ENCODE measurements at regions not wholly inside any gene's neighbourhood (a gene's known extent, or its start where the extent isn't known, plus 50 kb on each side); places are given as distances from the start of the nearest gene placed in this dataset.
"Not testable (repeated sequence)": the region's sequence is repeated elsewhere in the genome, so short reads cannot be mapped to it uniquely, and the experiment has no call there.

DNA sequence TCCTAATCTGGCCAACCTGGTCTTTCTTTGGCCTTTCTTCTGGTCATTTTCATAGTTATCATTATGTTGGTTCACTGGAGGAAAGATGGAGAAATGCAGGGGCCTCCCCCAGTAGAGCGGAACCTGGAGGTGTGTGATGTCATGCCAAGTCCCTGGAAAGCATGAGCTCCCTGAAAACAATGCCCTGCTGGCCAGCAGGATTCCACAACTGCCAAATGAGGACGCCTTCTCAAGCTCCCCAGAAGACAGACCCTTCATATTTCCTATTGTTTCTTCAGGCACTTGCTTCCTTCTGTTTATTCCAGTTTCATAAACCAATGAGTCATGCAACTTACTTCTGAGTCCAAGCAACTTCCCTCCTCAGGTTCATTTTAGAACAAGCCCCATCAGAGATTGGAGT lies 339.0 kb downstream of the GATA3 start:
- DNase-seq = no peak

- no peak for DNase-seq
Observed at GRCh38 chr10:8396675-8397074, 342.2 kb downstream of the GATA3 start.

DNA sequence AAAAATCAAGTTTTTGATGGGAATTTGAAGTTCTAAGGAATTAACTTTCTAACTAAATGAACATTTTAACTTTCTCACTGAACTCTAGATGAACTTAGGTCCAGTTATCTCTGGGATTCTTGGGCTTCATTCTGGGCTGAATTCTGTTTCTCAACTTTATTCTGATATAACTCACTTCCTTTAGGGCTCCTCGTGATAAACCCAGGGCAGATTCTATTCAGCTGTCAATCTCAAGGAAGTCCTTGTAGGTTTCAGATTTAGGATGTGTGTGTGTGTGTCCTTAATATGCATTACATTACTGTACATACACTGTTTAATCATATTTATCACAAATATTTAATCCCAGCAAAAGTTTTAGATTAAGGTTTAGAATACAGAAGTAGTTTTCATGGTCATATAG lies 344.3 kb downstream of the GATA3 start:
- DNase-seq = no peak

DNA sequence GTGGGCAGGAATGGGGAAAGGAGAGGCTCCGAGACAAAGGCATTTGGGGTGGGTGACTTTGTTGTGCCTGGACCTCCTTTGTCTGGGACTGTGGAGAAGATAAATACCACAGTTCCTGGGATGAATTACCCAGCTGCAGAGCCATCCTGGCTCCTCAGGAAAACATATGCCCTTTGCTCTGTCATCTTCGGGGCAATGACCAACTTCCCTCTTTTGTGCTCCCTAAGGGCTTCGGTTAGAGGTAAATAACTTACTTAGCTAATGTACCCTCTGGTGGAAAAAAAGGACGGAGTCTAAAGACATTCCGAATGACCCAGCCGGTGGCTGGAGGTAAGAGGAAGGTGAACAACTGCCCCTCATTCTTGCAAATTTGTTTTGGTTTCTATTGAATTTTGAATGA lies 345.7 kb downstream of the GATA3 start:
- no peak for DNase-seq

DNA sequence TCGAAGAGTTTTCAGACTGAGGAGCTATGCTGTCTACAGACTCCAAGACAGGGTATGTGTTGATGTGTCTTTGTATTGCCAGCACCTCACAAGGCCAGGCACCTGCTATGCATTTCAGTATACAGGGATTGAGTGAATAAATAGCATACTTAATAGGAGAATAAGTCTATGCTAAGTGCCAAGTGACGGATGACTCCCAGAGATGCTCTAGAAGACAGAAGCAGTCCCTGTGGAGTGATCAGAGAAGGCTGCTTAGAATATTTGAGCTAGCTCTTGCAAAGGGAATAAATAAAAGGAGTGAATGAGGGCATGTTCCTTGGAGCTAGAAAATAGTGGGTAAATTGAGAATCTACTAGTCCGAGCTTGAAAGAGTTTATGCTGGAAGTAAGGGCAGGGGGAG lies 346.4 kb downstream of the GATA3 start:
- no peak for DNase-seq

DNA sequence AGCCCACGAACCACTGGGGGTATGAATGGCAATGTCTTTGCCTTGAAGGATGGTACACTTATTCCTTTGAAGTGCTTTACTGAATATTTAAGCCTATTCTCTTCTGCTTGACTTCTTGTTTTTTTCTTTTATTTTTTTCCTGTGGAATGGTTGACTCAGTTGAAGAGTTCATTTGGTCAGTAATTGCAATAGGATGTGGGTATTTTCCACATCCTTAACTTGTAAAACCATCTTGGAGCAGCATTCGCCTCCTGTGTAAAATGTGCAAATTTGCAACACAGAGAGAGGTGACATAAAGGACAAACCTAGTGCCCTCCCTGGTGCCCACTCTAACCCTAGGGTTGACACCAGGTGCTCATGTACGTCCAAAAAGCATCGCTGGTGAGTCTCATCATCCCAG lies 347.0 kb downstream of the GATA3 start:
- DNase-seq = no peak

DNA sequence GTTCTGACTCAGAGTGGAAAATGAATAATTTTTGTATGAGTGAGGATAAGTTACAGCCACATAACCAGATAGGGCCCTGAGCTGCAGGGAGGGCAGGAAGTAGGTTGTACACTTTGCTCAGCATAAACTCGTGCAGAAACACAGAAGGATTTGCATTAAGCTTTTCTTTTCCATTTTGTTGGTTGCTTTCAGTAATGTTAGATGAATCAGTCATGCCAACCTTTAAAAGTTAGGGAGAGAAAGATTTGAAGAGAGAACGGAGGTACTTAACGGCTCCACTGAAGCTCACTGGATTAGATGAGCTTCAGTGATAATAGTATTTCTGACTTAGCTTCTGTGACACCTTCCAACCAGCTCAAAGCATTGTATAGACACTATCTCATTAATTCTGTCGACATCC lies 348.1 kb downstream of the GATA3 start:
- DNase-seq = no peak

GRCh38 chr10:8403711-8404371 lies 349.4 kb downstream of the GATA3 start:
- no peak for DNase-seq

- DNase-seq = peak in 1 of 2 experiments; percentile 7
Observed at GRCh38 chr10:8404721-8405120, 350.2 kb downstream of the GATA3 start.

DNA sequence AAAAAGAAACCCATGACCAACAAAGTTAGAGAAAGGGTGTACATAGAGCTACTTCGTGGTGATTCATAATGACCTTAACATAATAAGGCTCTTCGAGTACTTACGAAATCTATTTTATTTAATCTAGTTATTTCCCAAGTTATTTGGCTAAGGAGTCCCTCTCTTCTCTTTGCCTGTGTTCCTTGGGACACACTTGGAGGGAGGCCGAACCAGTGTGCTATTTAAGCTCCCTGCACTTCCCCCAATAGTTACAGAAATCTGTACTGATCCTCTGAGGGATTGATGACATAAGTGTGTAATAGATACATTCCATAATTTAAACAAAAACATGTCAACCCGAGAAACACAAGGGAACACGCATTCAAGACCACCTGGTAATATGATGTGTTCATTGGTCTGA lies 351.1 kb downstream of the GATA3 start:
- DNase-seq = no peak

- no peak for DNase-seq
Observed at GRCh38 chr10:8407501-8408021, 353.1 kb downstream of the GATA3 start.

DNA sequence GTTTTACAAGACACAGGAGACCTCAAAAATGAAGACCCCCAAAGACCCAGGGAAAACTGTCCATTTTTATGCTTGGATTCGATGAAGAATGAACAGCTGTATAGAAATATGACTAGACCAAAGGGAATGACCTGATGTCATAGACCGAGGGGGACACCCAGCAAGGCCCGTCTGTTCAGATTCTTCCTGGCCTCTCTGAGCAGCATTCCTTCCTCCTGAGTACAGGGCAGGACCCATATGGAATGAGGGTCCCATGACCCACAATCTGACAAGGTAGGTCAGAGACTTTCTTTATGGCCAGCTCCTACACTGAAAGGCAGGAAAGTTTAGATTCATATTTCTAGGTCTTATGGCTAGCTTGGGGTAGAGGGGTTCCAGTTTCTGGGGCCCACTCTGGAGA lies 356.0 kb downstream of the GATA3 start:
- DNase-seq = no peak

DNA sequence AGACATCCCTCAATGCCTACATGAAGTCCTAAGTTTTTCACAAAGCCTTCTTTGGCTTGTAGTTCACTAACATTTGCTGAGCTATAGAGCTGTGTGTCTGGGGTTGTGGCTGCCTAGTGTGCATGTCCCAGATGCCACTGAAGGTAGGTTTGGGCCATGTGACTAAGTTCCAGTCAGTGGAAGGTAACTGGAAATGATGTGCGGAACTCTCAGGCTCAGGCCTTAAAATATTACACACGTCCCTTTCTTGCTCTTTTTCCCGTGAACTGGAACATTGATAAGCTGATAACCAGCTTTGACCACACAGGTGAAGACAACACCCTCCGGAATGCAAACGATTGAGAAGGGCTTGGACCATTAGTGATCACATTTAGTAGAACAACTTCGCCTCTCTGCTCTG lies 358.1 kb downstream of the GATA3 start:
- DNase-seq = no peak

DNA sequence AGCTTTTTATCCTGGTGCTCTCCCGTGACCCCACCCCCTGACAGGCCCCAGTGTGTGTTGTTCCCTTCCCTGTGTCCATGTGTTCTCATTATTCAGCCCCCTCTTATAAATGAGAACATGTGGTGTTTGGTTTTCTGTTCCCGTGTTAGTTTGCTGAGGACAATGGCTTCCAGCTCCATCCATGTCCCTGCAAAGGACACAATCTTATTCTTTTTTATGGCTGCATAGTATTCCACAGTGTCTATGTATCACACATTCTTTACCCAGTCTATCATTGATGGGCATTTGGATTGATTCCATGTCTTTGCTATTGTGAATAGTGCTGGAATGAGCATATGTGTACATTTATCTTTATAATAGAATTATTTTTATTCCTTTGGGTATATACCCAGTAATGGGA lies 360.5 kb downstream of the GATA3 start:
- DNase-seq = not testable (repeated sequence)

DNA sequence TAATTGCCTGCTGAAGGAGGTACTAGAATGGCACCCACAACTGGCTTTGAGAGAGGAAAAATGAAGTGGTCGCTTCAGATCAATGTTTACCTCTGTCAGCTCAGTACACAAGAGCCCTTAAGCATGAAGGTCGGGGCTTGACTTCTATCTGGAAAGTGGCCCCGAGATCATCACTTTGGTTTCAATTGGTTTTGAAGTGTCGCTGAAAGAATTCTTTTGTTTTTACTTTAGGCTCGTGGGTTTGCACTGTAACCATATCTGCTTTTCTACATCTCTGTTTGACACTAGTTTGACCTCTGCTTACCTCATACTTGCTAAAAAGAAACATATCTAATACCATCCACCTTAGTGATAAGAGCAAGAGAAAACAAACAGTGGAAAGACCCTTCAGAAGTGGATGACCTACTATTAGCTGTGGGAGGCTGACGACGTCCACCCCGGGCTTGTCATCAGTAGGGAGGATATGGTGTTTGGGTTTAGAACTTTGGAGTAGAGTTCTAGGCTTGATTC lies 361.8 kb downstream of the GATA3 start:
- DNase-seq = no peak

DNA sequence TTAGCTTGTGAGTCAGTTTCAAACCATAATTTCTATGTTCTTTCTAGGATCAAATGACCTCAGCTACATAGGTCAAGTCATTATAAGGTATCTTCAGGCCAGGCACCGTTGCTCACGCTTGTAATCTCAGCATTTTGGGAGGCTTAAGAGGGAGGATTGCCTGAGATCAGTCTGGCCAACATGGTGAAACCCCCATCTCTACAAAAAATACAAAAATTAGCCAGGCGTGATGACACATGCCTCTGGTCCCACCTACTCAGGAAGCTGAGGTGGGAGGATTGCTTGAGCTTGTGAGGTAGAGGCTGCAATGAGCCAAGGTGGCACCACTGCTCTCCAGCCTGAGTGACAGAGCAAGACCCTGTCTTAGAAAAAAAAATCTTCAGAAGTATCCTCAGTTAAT lies 362.3 kb downstream of the GATA3 start:
- DNase-seq = no peak

DNA sequence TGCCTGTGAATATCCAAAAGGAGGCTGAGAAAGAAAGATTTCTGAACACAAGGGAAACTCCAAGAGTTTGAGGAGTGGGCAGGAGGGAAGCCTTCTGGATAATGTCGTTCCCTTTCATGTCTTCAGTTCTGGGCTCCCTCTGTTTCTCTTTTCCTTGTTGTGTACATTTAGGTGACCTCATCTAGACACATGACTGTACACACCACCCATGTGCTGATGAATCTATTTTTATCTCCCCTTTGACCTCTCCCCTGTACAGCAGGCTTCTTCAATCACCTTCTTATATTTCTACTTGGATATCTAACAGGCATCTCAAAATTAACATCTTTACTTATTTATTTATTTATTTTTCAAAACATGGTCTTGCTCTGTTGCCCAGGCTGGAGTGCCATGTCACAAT lies 363.1 kb downstream of the GATA3 start:
- no peak for DNase-seq

GRCh38 chr10:8418631-8419030 lies 364.1 kb downstream of the GATA3 start:
- DNase-seq = no peak

DNA sequence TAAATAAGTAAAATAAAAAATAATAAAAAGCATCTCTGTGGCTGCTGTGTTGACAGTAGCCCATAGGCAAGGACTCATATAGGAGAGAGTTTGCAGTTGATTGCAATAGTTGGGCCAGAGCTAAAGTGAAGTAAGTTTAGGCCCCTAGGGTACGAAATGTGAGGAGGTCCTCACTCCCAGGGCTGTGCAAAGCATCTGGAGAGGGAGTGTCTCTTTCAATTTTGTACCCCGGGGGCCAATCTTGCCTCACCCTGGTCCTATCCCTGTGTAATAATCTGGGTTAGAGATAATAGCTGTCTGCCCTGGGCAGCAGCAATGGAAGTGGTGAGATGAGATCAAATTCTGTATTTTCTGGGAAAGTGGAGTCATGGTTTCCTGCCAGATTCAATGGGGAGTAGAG lies 365.7 kb downstream of the GATA3 start:
- no peak for DNase-seq

DNA sequence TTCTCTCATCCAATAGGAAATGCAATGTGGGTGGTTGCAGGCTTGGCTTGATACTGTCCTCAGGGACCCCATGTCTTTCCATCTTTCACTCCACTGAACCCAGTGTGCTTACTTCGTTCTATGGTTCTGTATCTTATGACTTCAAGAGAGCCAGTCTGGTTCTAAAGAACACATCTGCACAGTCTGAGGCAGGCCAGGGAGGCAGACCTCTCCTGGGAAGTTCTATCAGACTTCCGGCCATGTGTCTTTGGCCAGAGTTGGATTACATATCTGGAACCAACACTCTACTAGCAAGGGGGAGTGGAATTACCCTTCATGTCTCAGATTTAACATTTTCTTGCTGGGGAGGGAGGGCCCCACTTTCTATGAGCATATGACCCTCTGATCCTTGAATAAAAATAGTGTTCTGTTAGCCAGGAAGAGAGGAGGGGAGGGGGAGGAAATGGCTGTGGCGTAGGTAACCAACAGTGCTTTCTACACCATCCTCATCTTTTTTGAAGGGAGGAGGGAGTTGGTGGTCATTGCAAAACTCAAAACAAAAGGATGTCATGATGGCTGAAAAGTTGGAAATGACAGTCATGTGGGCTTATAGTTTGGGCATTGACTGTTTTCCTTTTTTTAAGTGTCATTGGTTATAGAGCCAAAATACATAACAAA lies 370.2 kb downstream of the GATA3 start:
- no peak for DNase-seq

DNA sequence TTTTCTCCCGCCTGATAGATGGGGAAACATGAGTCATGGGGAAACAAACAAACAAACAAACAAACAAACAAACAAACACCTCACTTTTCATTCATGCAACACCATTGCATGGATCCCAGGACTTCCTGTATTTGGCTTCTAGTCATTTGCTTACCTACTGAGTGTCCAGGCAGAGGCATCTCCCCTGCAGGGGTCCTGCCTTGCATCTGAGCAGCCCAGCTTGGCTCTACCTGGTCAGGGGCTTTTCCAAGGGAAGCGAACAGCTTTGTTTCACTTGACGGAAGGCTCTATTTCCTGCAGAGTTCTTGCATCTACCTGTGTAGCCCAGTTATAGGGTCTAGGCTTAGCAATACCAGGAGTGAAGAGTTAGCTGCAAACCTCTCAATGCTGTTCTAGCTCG lies 374.2 kb downstream of the GATA3 start:
- no peak for DNase-seq

- DNase-seq = no peak
Observed at GRCh38 chr10:8430321-8430720, 375.8 kb downstream of the GATA3 start.

DNA sequence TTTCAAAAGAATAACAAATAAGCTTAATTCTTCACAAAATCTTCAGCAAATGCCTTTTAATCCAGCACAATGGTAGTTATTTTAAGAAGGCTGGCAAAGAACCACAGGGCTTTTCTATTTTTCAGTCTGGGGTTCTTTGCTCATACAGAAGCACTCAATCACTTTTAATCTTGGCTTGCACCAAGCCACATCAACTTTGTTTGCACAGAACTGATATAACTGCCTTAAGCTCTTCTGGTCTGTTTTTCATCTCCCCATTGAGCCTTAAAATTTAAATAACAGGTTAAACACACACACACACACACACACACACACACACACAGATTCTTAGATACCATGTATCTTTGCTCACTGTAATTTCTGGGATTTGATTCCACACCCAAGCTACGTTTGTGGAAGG lies 377.0 kb downstream of the GATA3 start:
- DNase-seq = no peak

GRCh38 chr10:8435186-8436055 lies 380.9 kb downstream of the GATA3 start:
- no peak for DNase-seq

All from SW 1271 (cell line).